B cell (primary cell): ENCODE measurements at regions not wholly inside any gene's neighbourhood (a gene's known extent, or its start where the extent isn't known, plus 50 kb on each side); places are given as distances from the start of the nearest gene placed in this dataset.

ENCODE experiments used
- ATAC-seq: fragments of 200-7000 bp; cut with Tn5 transposase; one replicate; pipeline ENCODE4 v1.10.0; 2021; ENCODE audit warnings: low read depth, mild to moderate bottlenecking, moderate number of reproducible peaks, moderate library complexity
- CTCF ChIA-PET: fragments of 350-600 bp; sonication (Branson Sonifier 250); formaldehyde crosslinking; loops from one replicate; lab custom pipeline; 2021; ENCODE audit warnings: antibody characterized with exemption, inconsistent platforms; lab: Charles Lee
- POLR2A ChIA-PET: fragments of 350-600 bp; sonication (Branson Sonifier 250); formaldehyde crosslinking; loops from one replicate; lab custom pipeline; 2021; ENCODE audit warnings: antibody characterized with exemption; lab: Charles Lee
- DNase-seq: peaks from one replicate; pipeline ENCODE4 v3.0.0; 2013
- H2AFZ ChIP-seq: 2 replicates; pipeline ENCODE4 v1.6.1; 2012; ENCODE audit warnings: mild to moderate bottlenecking, low read depth, low read length; ENCODE audit not compliant: insufficient read depth, poor library complexity, severe bottlenecking
- H3K27ac ChIP-seq, 2 donors: 1 replicate in 1 of 2; 2 replicates in 1 of 2; pipeline ENCODE4 v1.5.1; 2012 to 2013; ENCODE audit warnings: low read length in 2 of 2, mild to moderate bottlenecking in 2 of 2, moderate library complexity in 1 of 2
- H3K27me3 ChIP-seq, 4 experiments: fragments of 200-600 bp in 1 of 4; sonication (generic) in 1 of 4; replicated peaks in 1 of 4; 1 replicate in 2 of 4; 2 replicates in 2 of 4; pipeline versions ENCODE4 v1.6.1 to v1.7.0; 2013 to 2016; ENCODE audit warnings: low read length in 3 of 4, mild to moderate bottlenecking in 2 of 4, mixed read lengths in 1 of 4, moderate library complexity in 1 of 4; ENCODE audit not compliant: insufficient read depth in 4 of 4, control insufficient read depth in 3 of 4; ENCODE audit errors: control extremely low read depth in 1 of 4
- H3K36me3 ChIP-seq, 2 experiments: replicated peaks in 1 of 2; 1 replicate in 1 of 2; 2 replicates in 1 of 2; pipeline versions ENCODE4 v1.6.1 to v1.7.1; 2013; ENCODE audit warnings: low read length in 1 of 2; ENCODE audit not compliant: insufficient read depth in 2 of 2, control insufficient read depth in 1 of 2; ENCODE audit errors: control extremely low read depth in 1 of 2, extremely low read depth in 1 of 2
- H3K4me1 ChIP-seq, 2 donors: fragments of 200-600 bp in 1 of 2; sonication (generic) in 1 of 2; 1 replicate in 1 of 2; 2 replicates in 1 of 2; pipeline versions ENCODE4 v1.5.1 to v1.6.1; 2013 to 2017; ENCODE audit warnings: low read length in 2 of 2; ENCODE audit not compliant: control insufficient read depth in 2 of 2, insufficient read depth in 2 of 2
- H3K4me2 ChIP-seq: replicated peaks from 2 replicates; pipeline ENCODE3; 2012; ENCODE audit warnings: mild to moderate bottlenecking, low read depth, low read length; ENCODE audit not compliant: poor library complexity, severe bottlenecking
- H3K4me3 ChIP-seq, 5 experiments: fragments of 200-600 bp in 1 of 5; sonication (generic) in 1 of 5; 1 replicate in 3 of 5; 2 replicates in 2 of 5; pipeline versions ENCODE4 v1.5.1 to v1.7.0; 2011 to 2016; ENCODE audit warnings: low read length in 4 of 5, mild to moderate bottlenecking in 4 of 5, low read depth in 2 of 5, control low read depth in 1 of 5, moderate library complexity in 1 of 5; ENCODE audit not compliant: insufficient read depth in 1 of 5; ENCODE audit errors: control extremely low read depth in 1 of 5, extremely low read depth in 1 of 5
- H3K79me2 ChIP-seq: fragments of 200-600 bp; sonication (generic); one replicate; pipeline ENCODE4 v1.6.0; 2016; ENCODE audit warnings: low read length; ENCODE audit not compliant: control insufficient read depth, insufficient read depth
- H3K9ac ChIP-seq: fragments of 200-600 bp; sonication (generic); 2 replicates; pipeline ENCODE4 v1.6.1; 2017; ENCODE audit warnings: mild to moderate bottlenecking, low read length, moderate library complexity
- H3K9me3 ChIP-seq, 3 donors: one replicate each; pipeline versions ENCODE4 v1.6.1 to v1.7.1; 2013; ENCODE audit warnings: low read length in 2 of 3; ENCODE audit not compliant: control insufficient read depth in 2 of 3, insufficient read depth in 1 of 3; ENCODE audit errors: control extremely low read depth in 1 of 3
- H4K20me1 ChIP-seq: 2 replicates; pipeline ENCODE4 v1.6.0; 2012; ENCODE audit warnings: mild to moderate bottlenecking, low read length; ENCODE audit not compliant: insufficient read depth, control insufficient read depth, poor library complexity, severe bottlenecking
- H3K27ac Mint-ChIP-seq: one replicate; pipeline ENCODE4 v1.8.0; 2021; ENCODE audit warnings: mixed read lengths
- H3K27me3 Mint-ChIP-seq: one replicate; pipeline ENCODE4 v1.8.0; 2021; ENCODE audit warnings: mixed read lengths
- H3K4me1 Mint-ChIP-seq: one replicate; pipeline ENCODE4 v1.8.0; 2021; ENCODE audit warnings: mixed read lengths
- H3K4me3 Mint-ChIP-seq: one replicate; pipeline ENCODE4 v1.8.0; 2021; ENCODE audit warnings: mixed read lengths
- H3K9me3 Mint-ChIP-seq: one replicate; pipeline ENCODE4 v1.8.0; 2022; ENCODE audit warnings: mixed read lengths; ENCODE audit not compliant: insufficient read depth
- CTCF ChIP-seq: fragments of 200-600 bp; IDR thresholded peaks from one replicate; pipeline ENCODE4 v1.8.0; 2022; ENCODE audit warnings: antibody characterized with exemption, mild to moderate bottlenecking
- EZH2 ChIP-seq: IDR thresholded peaks from 2 replicates; pipeline ENCODE4 v1.6.1; 2012; ENCODE audit warnings: borderline replicate concordance, low read depth, mild to moderate bottlenecking, moderate library complexity, low read length; ENCODE audit not compliant: insufficient read depth, poor library complexity, severe bottlenecking
- WGBS: methylation state at CpG from one replicate; pipeline ENCODE4 v1.1.5; 2013; ENCODE audit warnings: missing lambda C conversion rate; ENCODE audit not compliant: insufficient coverage; 5-methylcytosine and 5-hydroxymethylcytosine counted together
- intact Hi-C: fragments of 100-400 bp; cut with micrococcal nuclease; formaldehyde crosslinking; loops from one replicate; pipeline ENCODE4 v1.10.0; 2022

GRCh38 chr10:31742255-31742654 is 186.4 kb downstream of the ARHGAP12 start:
- H3K27me3 ChIP-seq: peaks cover 0 to 4% (median 0%) of the 10 kb centered on the region in 4 experiments
- H3K27ac ChIP-seq: no peak overlapping the region
- no peak overlapping the region for H2AFZ ChIP-seq
- H3K4me1 ChIP-seq: no peaks in the 10 kb centered on the region
- no peaks in the 10 kb centered on the region for H3K9me3 ChIP-seq
- Mint-ChIP-seq H3K9me3 (no peaks in the 10 kb centered on the region), H3K4me3 (no peak overlapping the region), H3K27ac (no peak overlapping the region), H3K27me3 (peaks cover 4% of the 10 kb centered on the region), H3K4me1 (no peaks in the 10 kb centered on the region)
- ATAC-seq: no peak
- ChIA-PET CTCF (no interaction called here), POLR2A (no interaction called here)
- H3K4me3 ChIP-seq: no peak overlapping the region
- no peaks in the 10 kb centered on the region for H3K79me2 ChIP-seq
- 100% methylated on average over 1 of the region's 1 CpG for WGBS
- no peak overlapping the region for H3K4me2 ChIP-seq
- TF ChIP-seq EZH2: no peak
- DNase-seq: no peak
- no peak overlapping the region for H3K9ac ChIP-seq
- H4K20me1 ChIP-seq: no peaks in the 10 kb centered on the region
- intact Hi-C loops: no loop called here
- H3K36me3 ChIP-seq: no peaks in the 10 kb centered on the region

GRCh38 chr10:31741473-31741872 is 187.2 kb downstream of the ARHGAP12 start:
- POLR2A ChIA-PET: no interaction called here
- H3K27ac Mint-ChIP-seq: no peak overlapping the region
- no peak for DNase-seq

More at GRCh38 chr10:31741473-31741872, 187.2 kb downstream of the ARHGAP12 start:
- Mint-ChIP-seq H3K9me3 (peaks cover 5% of the 10 kb centered on the region), H3K4me1 (no peaks in the 10 kb centered on the region), H3K27me3 (peaks cover 4% of the 10 kb centered on the region), H3K4me3 (no peak overlapping the region)
- CTCF ChIA-PET: no interaction called here
- Histone ChIP-seq H3K4me3 (no peak overlapping the region), H3K27me3 (peaks cover 0 to 4% (median under 1%) of the 10 kb centered on the region in 4 experiments), H3K4me2 (no peak overlapping the region), H2AFZ (no peak overlapping the region), H3K9me3 (peaks cover 0 to 2% (median 0%) of the 10 kb centered on the region in 3 donors), H3K27ac (no peak overlapping the region), H4K20me1 (no peaks in the 10 kb centered on the region), H3K79me2 (no peaks in the 10 kb centered on the region), H3K4me1 (no peaks in the 10 kb centered on the region), H3K9ac (no peak overlapping the region), H3K36me3 (no peaks in the 10 kb centered on the region)
- no peak for TF ChIP-seq EZH2
- no peak for TF ChIP-seq CTCF
- ATAC-seq: no peak
- intact Hi-C loops: no loop called here
